NOMO-1 treated with dmso at 0.1 percent for 144 hours (cell line): ENCODE measurements at regions not wholly inside any gene's neighbourhood (a gene's known extent, or its start where the extent isn't known, plus 50 kb on each side); places are given as distances from the start of the nearest gene placed in this dataset.
"Not testable (repeated sequence)": the region's sequence is repeated elsewhere in the genome, so short reads cannot be mapped to it uniquely, and the experiment has no call there.

Source experiments
- DNase-seq: peaks from one replicate; lab custom pipeline; 2025; ENCODE audit not compliant: unreplicated experiment; lab: John Stamatoyannopoulos, UW

- no peak for DNase-seq
Measured at GRCh38 chr14:83714151-83714550, 1815.8 kb upstream of the FLRT2 start.

GRCh38 chr14:83719435-83719834 is 1810.5 kb upstream of the FLRT2 start:
- not testable (repeated sequence) for DNase-seq

- DNase-seq: no peak
Measured at GRCh38 chr14:83733670-83734069, 1796.3 kb upstream of the FLRT2 start.

- DNase-seq: no peak
Measured at GRCh38 chr14:83734431-83734830, 1795.5 kb upstream of the FLRT2 start.

GRCh38 chr14:83741269-83741668 is 1788.7 kb upstream of the FLRT2 start:
- no peak for DNase-seq

GRCh38 chr14:83744224-83744623 is 1785.7 kb upstream of the FLRT2 start:
- DNase-seq: no peak

- no peak for DNase-seq
Measured at GRCh38 chr14:83744891-83745290, 1785.1 kb upstream of the FLRT2 start.

- no peak for DNase-seq
Measured at GRCh38 chr14:83746336-83746735, 1783.6 kb upstream of the FLRT2 start.

- no peak for DNase-seq
Measured at GRCh38 chr14:83757916-83758315, 1772.0 kb upstream of the FLRT2 start.

GRCh38 chr14:83764656-83765599 is 1765.0 kb upstream of the FLRT2 start:
- no peak for DNase-seq

- DNase-seq: no peak
Measured at GRCh38 chr14:83777516-83777915, 1752.4 kb upstream of the FLRT2 start.

- DNase-seq: no peak
Measured at GRCh38 chr14:83779266-83779665, 1750.7 kb upstream of the FLRT2 start.

- DNase-seq: no peak
Measured at GRCh38 chr14:83780321-83780720, 1749.6 kb upstream of the FLRT2 start.

GRCh38 chr14:83798421-83798820 is 1731.5 kb upstream of the FLRT2 start:
- DNase-seq: no peak

GRCh38 chr14:83799233-83799632 is 1730.7 kb upstream of the FLRT2 start:
- DNase-seq: no peak

- DNase-seq: no peak
Measured at GRCh38 chr14:83814896-83815295, 1715.0 kb upstream of the FLRT2 start.

- DNase-seq: no peak
Measured at GRCh38 chr14:83816761-83817160, 1713.2 kb upstream of the FLRT2 start.

GRCh38 chr14:83825843-83826242 is 1704.1 kb upstream of the FLRT2 start:
- no peak for DNase-seq

- DNase-seq: no peak
Measured at GRCh38 chr14:83826838-83827237, 1703.1 kb upstream of the FLRT2 start.

- DNase-seq: no peak
Measured at GRCh38 chr14:83827383-83827782, 1702.6 kb upstream of the FLRT2 start.

GRCh38 chr14:83828406-83828805 is 1701.5 kb upstream of the FLRT2 start:
- DNase-seq: no peak

GRCh38 chr14:83830316-83830715 is 1699.6 kb upstream of the FLRT2 start:
- DNase-seq: no peak

- no peak for DNase-seq
Measured at GRCh38 chr14:83838226-83838625, 1691.7 kb upstream of the FLRT2 start.
